HCT116 (cell line): ENCODE measurements at regions not wholly inside any gene's neighbourhood (a gene's known extent, or its start where the extent isn't known, plus 50 kb on each side); places are given as distances from the start of the nearest gene placed in this dataset.

Experiments
- ATAC-seq: fragments of 200-7000 bp; cut with Tn5 transposase; 2 replicates; pipeline ENCODE4 v1.9.1; 2020; ENCODE audit warnings: mild to moderate bottlenecking, moderate library complexity
- BruUV-seq: library from RNA; stranded (reverse); fragments of 400-500 nt; replicated peaks from 2 replicates; lab custom pipeline; 2021; lab: Mats Ljungman, UMichigan
- CTCF ChIA-PET: fragments of 300-600 bp; sonication (Branson Sonifier 250); formaldehyde crosslinking; loops from one replicate; lab custom pipeline; 2021; ENCODE audit warnings: antibody characterized with exemption; lab: Charles Lee
- POLR2A ChIA-PET: fragments of 300-600, 350-600 bp; sonication (Branson Sonifier 250); formaldehyde crosslinking; loops from one replicate; lab custom pipeline; 2021; ENCODE audit warnings: antibody characterized with exemption; lab: Charles Lee
- RAD21 ChIA-PET, 2 experiments: fragments of 300-600 bp; sonication (Branson Sonifier 250); formaldehyde crosslinking; loops; one replicate each; lab custom pipeline; 2023; ENCODE audit warnings: low total read pairs in 2 of 2; ENCODE audit not compliant: uncharacterized antibody in 2 of 2, unreplicated experiment in 2 of 2, low non-redundant PET in 1 of 2; lab: Charles Lee
- DNase-seq: peaks from one replicate; pipeline ENCODE4 v3.0.0-alpha.2; 2010; ENCODE audit warnings: low read depth, low spot score
- H2AFZ ChIP-seq: fragments of 200-600 bp; shearing (Covaris generic), sonication (generic); 2 replicates; pipeline ENCODE4 v1.6.1; 2017; ENCODE audit warnings: low read depth, mixed run types, mixed read lengths, antibody characterized with exemption, low read length; ENCODE audit not compliant: poor library complexity, severe bottlenecking
- H3K27ac ChIP-seq: 2 replicates; pipeline ENCODE4 v1.5.1; 2012; ENCODE audit warnings: low read depth, low read length
- H3K27me3 ChIP-seq: fragments of 200-600 bp; sonication (generic); 2 replicates; pipeline ENCODE4 v1.6.1; 2016; ENCODE audit warnings: mixed run types, low read length, mixed read lengths; ENCODE audit not compliant: insufficient read depth
- H3K36me3 ChIP-seq, 2 experiments: fragments of 200-500 bp in 1 of 2; fragments of 200-600 bp in 1 of 2; sonication (Bioruptor generic) in 1 of 2; sonication (generic) in 1 of 2; 2 replicates each; pipeline versions ENCODE4 v1.5.1 to v1.6.1; 2014 to 2016; ENCODE audit warnings: low read length in 2 of 2, inconsistent platforms in 1 of 2, mixed read lengths in 1 of 2, mixed run types in 1 of 2; ENCODE audit not compliant: insufficient read depth in 2 of 2, control insufficient read depth in 1 of 2
- H3K4me1 ChIP-seq, 2 experiments: fragments of 200-600 bp in 1 of 2; sonication (generic) in 1 of 2; 2 replicates each; pipeline versions ENCODE4 v1.5.1 to v1.6.1; 2012 to 2017; ENCODE audit warnings: low read length in 2 of 2, inconsistent platforms in 1 of 2, mild to moderate bottlenecking in 1 of 2, mixed read lengths in 1 of 2, mixed run types in 1 of 2, moderate library complexity in 1 of 2; ENCODE audit not compliant: insufficient read depth in 2 of 2, control insufficient read depth in 1 of 2
- H3K4me2 ChIP-seq: fragments of 200-600 bp; sonication (generic); 2 replicates; pipeline ENCODE4 v1.6.1; 2017; ENCODE audit warnings: mixed run types, low read length, mixed read lengths
- H3K4me3 ChIP-seq, 2 experiments: fragments of 200-600 bp in 1 of 2; sonication (generic) in 1 of 2; replicated peaks in 1 of 2; 2 replicates each; pipeline ENCODE4 v1.5.1; 2011 to 2016; ENCODE audit warnings: low read length in 2 of 2, control low read depth in 1 of 2, low read depth in 1 of 2, mild to moderate bottlenecking in 1 of 2, mixed read lengths in 1 of 2, mixed run types in 1 of 2
- H3K79me2 ChIP-seq: fragments of 200-600 bp; sonication (generic); 2 replicates; pipeline ENCODE4 v1.6.1; 2017; ENCODE audit warnings: mild to moderate bottlenecking, mixed run types, low read length, moderate library complexity, mixed read lengths; ENCODE audit not compliant: insufficient read depth
- H3K9ac ChIP-seq: fragments of 200-600 bp; sonication (generic); 2 replicates; pipeline ENCODE4 v1.6.1; 2016; ENCODE audit warnings: low read length, mixed read lengths
- H3K9me2 ChIP-seq: fragments of 200-600 bp; sonication (generic), shearing (Covaris generic); 2 replicates; pipeline ENCODE4 v1.6.1; 2017; ENCODE audit warnings: mixed run types, mild to moderate bottlenecking, moderate library complexity; ENCODE audit not compliant: insufficient read depth
- H3K9me3 ChIP-seq, 2 experiments: fragments of 200-500 bp in 1 of 2; fragments of 200-600 bp in 1 of 2; sonication (Bioruptor generic) in 1 of 2; sonication (generic) in 1 of 2; 2 replicates each; pipeline ENCODE4 v1.6.1; 2014 to 2017; ENCODE audit warnings: low read length in 2 of 2, mixed read lengths in 2 of 2, inconsistent platforms in 1 of 2, low read depth in 1 of 2, mild to moderate bottlenecking in 1 of 2, mixed run types in 1 of 2, moderate library complexity in 1 of 2; ENCODE audit not compliant: control insufficient read depth in 1 of 2, insufficient read depth in 1 of 2
- H4K20me1 ChIP-seq: fragments of 200-600 bp; sonication (generic), shearing (Covaris generic); 2 replicates; pipeline ENCODE4 v1.6.1; 2017; ENCODE audit warnings: mixed run types, mild to moderate bottlenecking, moderate library complexity; ENCODE audit not compliant: insufficient read depth
- CBX3 ChIP-seq: IDR thresholded peaks from 2 replicates; pipeline ENCODE4 v1.6.1; 2012; ENCODE audit warnings: low read depth
- MAX ChIP-seq: IDR thresholded peaks from 2 replicates; pipeline ENCODE4 v1.6.1; 2012
- RAD21 ChIP-seq: IDR thresholded peaks from 2 replicates; pipeline ENCODE4 v1.6.1; 2012; ENCODE audit warnings: low read depth, mild to moderate bottlenecking
- REST ChIP-seq: IDR thresholded peaks from 2 replicates; pipeline ENCODE4 v1.6.1; 2012; ENCODE audit warnings: low read depth
- TCF7L2 ChIP-seq: IDR thresholded peaks from 2 replicates; pipeline ENCODE4 v1.7.0; 2011; ENCODE audit warnings: borderline replicate concordance, inconsistent platforms; ENCODE audit not compliant: insufficient read depth, insufficient read length; ENCODE audit errors: extremely low read depth
- ZBTB33 ChIP-seq: IDR thresholded peaks from 2 replicates; pipeline ENCODE4 v1.6.1; 2011; ENCODE audit warnings: mild to moderate bottlenecking, low read length, moderate library complexity; ENCODE audit not compliant: insufficient replicate concordance; ENCODE audit errors: extremely low read depth
- intact Hi-C: fragments of 100-400 bp; cut with micrococcal nuclease; formaldehyde crosslinking; loops from 2 replicates; pipeline ENCODE4 v1.10.0; 2022
- TF ChIP-seq, protein P1 (sequence below), 3 experiments: fragments of 200-600 bp in 1 of 3; sonication (generic) in 1 of 3; IDR thresholded peaks in 2 of 3; conservative IDR thresholded peaks in 1 of 3; 2 replicates each; pipeline ENCODE4 v1.5.1; 2012 to 2017; ENCODE audit warnings: low read depth in 2 of 3, low read length in 2 of 3, antibody characterized with exemption in 1 of 3, borderline replicate concordance in 1 of 3, control low read depth in 1 of 3, mild to moderate bottlenecking in 1 of 3, mixed read lengths in 1 of 3, mixed run types in 1 of 3, moderate library complexity in 1 of 3; ENCODE audit not compliant: insufficient read depth in 1 of 3
- TF ChIP-seq, protein P2 (sequence below): IDR thresholded peaks from 2 replicates; pipeline ENCODE4 v1.6.1; 2012

DNA sequence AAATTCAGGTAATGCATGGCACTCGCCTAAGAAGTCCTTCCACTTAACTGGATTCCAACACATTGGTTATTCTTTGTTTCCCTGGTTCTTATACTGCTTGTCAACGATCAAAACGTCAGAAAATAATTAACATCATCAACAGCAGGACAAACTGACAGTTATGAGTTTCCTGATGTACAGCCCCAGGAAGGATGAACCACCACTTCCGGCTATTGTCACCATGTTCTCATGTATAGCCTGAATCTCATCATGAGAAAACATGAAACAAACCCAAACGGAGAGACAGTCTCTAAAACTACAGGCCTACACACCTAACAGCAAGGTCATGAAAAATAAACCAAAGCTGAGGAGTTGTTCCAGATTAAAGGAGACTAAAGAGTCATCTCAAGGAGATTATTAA, 60.5 kb upstream of the FBXO28 start:
- ATAC-seq (no peak), DNase-seq (no peak)
- Histone ChIP-seq H3K4me2 (no peak overlapping the region), H3K9ac (no peak overlapping the region), H3K4me1 (peaks cover 0 to 20% of the 10 kb centered on the region in 2 experiments; a peak in 2 of 4 replicates), H3K27me3 (no peaks in the 10 kb centered on the region), H3K36me3 (no peaks in the 10 kb centered on the region), H3K9me3 (no peaks in the 10 kb centered on the region), H3K79me2 (no peaks in the 10 kb centered on the region), H3K27ac (no peak overlapping the region), H2AFZ (no peak overlapping the region), H3K9me2 (no peaks in the 10 kb centered on the region), H3K4me3 (no peak overlapping the region), H4K20me1 (no peaks in the 10 kb centered on the region)
- ChIA-PET POLR2A (no interaction called here), CTCF (no interaction called here), RAD21 (no interaction called here)
- TF ChIP-seq CBX3 (no peak), MAX (no peak), REST (no peak), RAD21 (no peak), ZBTB33 (no peak), TCF7L2 (no peak)
- TF ChIP-seq, protein P1, sequence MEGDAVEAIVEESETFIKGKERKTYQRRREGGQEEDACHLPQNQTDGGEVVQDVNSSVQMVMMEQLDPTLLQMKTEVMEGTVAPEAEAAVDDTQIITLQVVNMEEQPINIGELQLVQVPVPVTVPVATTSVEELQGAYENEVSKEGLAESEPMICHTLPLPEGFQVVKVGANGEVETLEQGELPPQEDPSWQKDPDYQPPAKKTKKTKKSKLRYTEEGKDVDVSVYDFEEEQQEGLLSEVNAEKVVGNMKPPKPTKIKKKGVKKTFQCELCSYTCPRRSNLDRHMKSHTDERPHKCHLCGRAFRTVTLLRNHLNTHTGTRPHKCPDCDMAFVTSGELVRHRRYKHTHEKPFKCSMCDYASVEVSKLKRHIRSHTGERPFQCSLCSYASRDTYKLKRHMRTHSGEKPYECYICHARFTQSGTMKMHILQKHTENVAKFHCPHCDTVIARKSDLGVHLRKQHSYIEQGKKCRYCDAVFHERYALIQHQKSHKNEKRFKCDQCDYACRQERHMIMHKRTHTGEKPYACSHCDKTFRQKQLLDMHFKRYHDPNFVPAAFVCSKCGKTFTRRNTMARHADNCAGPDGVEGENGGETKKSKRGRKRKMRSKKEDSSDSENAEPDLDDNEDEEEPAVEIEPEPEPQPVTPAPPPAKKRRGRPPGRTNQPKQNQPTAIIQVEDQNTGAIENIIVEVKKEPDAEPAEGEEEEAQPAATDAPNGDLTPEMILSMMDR (IDR thresholded peaks at IDR 0.05 in 2 of 3, conservative IDR thresholded peaks at IDR 0.05 in 1 of 3; ENCODE audit: borderline replicate concordance in 1 of 3, insufficient read depth in 1 of 3, low read depth in 2 of 3, low read length in 2 of 3) = no peak
- TF ChIP-seq, protein P2, sequence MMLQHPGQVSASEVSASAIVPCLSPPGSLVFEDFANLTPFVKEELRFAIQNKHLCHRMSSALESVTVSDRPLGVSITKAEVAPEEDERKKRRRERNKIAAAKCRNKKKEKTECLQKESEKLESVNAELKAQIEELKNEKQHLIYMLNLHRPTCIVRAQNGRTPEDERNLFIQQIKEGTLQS = no peak
- intact Hi-C loops = no loop called here
- BruUV-seq = no TSS peak
